ENCODE measurements at regions not wholly inside any gene's neighbourhood (a gene's known extent, or its start where the extent isn't known, plus 50 kb on each side); places are given as distances from the start of the nearest gene placed in this dataset.
A peak's percentile ranks its signal among the peaks of the same experiment; 100 is the strongest.
"Not testable (repeated sequence)": the region's sequence is repeated elsewhere in the genome, so short reads cannot be mapped to it uniquely, and the experiment has no call there.

GRCh38 chr3:31314258-31314657 lies 218.5 kb upstream of the STT3B start:
- DNase-seq (ENCODE audit: low read depth, low spot score): no peak
- Mint-ChIP-seq H3K27me3 (ENCODE audit: low read depth) (no peaks in the 10 kb centered on the region), H3K9me3 (peaks cover 16% of the 10 kb centered on the region), H3K27ac (ENCODE audit: unreplicated experiment) (no peak overlapping the region), H3K4me3 (no peak overlapping the region), H3K4me1 (peaks cover 7% of the 10 kb centered on the region), H3K36me3 (ENCODE audit: low read depth) (peaks cover 13% of the 10 kb centered on the region)
- TF ChIP-seq, protein P1, sequence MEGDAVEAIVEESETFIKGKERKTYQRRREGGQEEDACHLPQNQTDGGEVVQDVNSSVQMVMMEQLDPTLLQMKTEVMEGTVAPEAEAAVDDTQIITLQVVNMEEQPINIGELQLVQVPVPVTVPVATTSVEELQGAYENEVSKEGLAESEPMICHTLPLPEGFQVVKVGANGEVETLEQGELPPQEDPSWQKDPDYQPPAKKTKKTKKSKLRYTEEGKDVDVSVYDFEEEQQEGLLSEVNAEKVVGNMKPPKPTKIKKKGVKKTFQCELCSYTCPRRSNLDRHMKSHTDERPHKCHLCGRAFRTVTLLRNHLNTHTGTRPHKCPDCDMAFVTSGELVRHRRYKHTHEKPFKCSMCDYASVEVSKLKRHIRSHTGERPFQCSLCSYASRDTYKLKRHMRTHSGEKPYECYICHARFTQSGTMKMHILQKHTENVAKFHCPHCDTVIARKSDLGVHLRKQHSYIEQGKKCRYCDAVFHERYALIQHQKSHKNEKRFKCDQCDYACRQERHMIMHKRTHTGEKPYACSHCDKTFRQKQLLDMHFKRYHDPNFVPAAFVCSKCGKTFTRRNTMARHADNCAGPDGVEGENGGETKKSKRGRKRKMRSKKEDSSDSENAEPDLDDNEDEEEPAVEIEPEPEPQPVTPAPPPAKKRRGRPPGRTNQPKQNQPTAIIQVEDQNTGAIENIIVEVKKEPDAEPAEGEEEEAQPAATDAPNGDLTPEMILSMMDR (conservative IDR thresholded peaks at IDR 0.05): no peak

DNA sequence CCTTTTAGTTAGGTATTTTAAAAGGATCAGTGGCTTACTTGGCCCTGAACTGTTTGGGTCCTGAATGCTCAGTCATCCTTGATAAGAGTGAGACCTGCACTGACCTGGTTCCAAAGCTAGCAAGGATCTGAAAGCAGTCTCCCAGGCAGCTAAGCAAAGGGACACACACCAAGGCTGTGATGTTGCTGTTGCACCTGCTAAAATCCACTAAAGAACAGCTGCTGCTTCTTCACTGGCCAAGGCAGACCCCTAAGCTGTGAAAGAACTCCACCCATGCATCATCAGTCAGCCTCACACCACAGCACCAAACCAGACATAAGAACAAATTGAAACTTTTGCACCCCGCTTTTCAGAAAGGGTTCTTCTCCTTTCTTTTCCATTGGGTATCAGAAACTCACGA lies 213.4 kb upstream of the STT3B start:
- TF ChIP-seq, protein P1 (conservative IDR thresholded peaks at IDR 0.05): no peak
- no peak for DNase-seq (ENCODE audit: low read depth, low spot score)
- Mint-ChIP-seq H3K4me1 (peaks cover 6% of the 10 kb centered on the region), H3K27me3 (ENCODE audit: low read depth) (no peaks in the 10 kb centered on the region), H3K4me3 (no peak overlapping the region), H3K27ac (ENCODE audit: unreplicated experiment) (no peak overlapping the region), H3K9me3 (peaks cover 9% of the 10 kb centered on the region), H3K36me3 (ENCODE audit: low read depth) (peaks cover 10% of the 10 kb centered on the region)

DNA sequence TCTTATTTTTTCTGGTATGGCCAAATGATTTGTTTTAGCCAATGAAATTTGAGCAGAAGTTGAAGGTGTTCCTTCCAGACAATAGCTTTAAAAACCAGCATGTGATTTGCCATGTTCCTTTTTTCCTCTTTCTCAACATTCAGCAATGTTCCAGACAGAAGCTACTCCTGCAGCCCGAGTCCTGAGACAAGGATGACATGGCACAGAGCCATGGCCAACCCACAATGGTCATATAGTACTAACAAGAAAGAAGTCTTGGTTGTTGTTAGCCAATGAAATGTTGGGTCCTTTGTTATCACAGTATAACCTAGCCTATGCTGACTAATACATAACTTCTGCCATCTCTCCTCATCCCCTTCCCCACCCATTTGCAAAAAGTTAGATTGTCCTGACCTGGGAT lies 211.1 kb upstream of the STT3B start:
- H3K9me3 Mint-ChIP-seq: peaks cover 4% of the 10 kb centered on the region

DNA sequence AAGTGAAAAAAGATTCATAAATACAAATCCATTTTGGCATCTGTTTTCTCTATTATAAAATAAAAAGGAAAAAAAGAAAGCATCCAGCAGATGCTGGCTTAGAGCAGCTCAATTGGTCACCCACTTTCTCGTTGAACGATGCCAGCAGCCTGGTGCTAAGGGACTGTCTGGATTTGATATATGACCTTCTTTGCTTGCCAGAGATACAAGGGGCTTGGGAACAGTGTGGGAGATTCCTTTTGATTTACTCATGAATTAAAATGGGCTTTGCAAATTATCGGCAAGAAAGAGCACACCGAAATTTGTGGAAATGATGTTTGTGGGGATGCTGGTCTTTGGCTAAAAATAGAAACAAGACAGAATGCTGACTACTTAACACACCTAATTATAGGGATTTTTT lies 210.3 kb upstream of the STT3B start:
- TF ChIP-seq, protein P1 (conservative IDR thresholded peaks at IDR 0.05): no peak
- peaks cover 6% of the 10 kb centered on the region for H3K4me1 Mint-ChIP-seq
- H3K27ac Mint-ChIP-seq (ENCODE audit: unreplicated experiment): no peak overlapping the region
- H3K4me3 Mint-ChIP-seq: no peak overlapping the region
- peaks cover 2% of the 10 kb centered on the region for H3K9me3 Mint-ChIP-seq
- no peak for DNase-seq (ENCODE audit: low read depth, low spot score)
- H3K36me3 Mint-ChIP-seq (ENCODE audit: low read depth): no peaks in the 10 kb centered on the region
- H3K27me3 Mint-ChIP-seq (ENCODE audit: low read depth): no peaks in the 10 kb centered on the region

More for the DNA sequence above, 211.1 kb upstream of the STT3B start:
- no peak for DNase-seq (ENCODE audit: low read depth, low spot score)
- Mint-ChIP-seq H3K27ac (ENCODE audit: unreplicated experiment) (peak overlapping the region; percentile 54), H3K4me1 (peaks cover 6% of the 10 kb centered on the region), H3K27me3 (ENCODE audit: low read depth) (no peaks in the 10 kb centered on the region), H3K36me3 (ENCODE audit: low read depth) (peaks cover 2% of the 10 kb centered on the region), H3K4me3 (no peak overlapping the region)
- TF ChIP-seq, protein P1 (conservative IDR thresholded peaks at IDR 0.05): no peak

DNA sequence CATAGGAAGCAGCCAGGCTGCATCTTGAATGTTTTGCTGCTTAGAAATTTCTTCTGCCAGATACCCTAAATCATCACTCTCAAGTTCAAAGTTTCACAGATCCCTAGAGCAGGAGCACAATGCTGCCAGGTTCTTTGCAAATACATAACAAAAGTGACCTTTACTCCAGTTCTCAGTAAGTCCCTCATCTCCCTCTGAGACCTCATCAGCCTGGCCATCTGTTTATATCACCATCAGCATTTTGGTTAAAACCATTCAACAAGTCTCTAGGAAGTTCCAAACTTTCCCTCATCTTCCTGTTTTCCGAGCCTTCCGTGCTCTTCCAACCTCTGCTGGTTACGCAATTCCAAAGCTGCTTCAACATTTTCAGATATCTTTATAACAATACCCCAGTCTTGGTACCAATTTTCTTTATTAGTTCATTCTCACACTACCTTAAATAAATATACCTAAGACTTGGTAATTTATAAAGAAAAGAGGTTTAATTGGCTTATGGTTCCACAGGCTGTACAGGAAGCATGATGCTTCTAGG lies 204.8 kb upstream of the STT3B start:
- not testable (repeated sequence) for H3K4me3 Mint-ChIP-seq; H3K36me3 Mint-ChIP-seq (ENCODE audit: low read depth); H3K27me3 Mint-ChIP-seq (ENCODE audit: low read depth); H3K27ac Mint-ChIP-seq (ENCODE audit: unreplicated experiment); H3K4me1 Mint-ChIP-seq; DNase-seq (ENCODE audit: low read depth, low spot score)
- H3K9me3 Mint-ChIP-seq: peaks cover 13% of the 10 kb centered on the region

DNA sequence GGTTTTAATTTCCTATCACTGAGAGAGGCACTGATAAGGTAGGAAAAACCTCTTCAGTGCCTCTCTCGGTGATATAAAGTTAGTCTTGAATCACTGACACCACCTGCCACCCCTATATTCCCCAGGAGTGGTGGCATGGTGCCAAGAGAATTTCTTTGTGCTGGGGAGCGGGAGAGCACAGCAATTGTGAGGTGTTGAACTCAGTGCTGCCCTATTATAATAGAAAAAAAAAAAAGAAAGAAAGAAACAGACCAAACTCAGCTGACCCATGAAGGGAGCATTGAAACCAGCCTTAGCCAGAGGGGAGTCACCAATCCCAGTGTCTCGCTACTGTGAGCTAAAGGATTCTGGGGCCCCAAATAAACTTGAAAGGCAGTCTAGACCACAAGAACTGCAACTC lies 201.4 kb upstream of the STT3B start:
- H3K27me3 Mint-ChIP-seq (ENCODE audit: low read depth): no peaks in the 10 kb centered on the region
- H3K4me3 Mint-ChIP-seq: no peak overlapping the region
- peaks cover 3% of the 10 kb centered on the region for H3K36me3 Mint-ChIP-seq (ENCODE audit: low read depth)
- TF ChIP-seq, protein P1 (conservative IDR thresholded peaks at IDR 0.05): no peak
- H3K4me1 Mint-ChIP-seq: no peaks in the 10 kb centered on the region
- DNase-seq (ENCODE audit: low read depth, low spot score): no peak
- H3K27ac Mint-ChIP-seq (ENCODE audit: unreplicated experiment): no peak overlapping the region
- H3K9me3 Mint-ChIP-seq: peaks cover 15% of the 10 kb centered on the region

Data from neural crest cell (in vitro differentiated cells).